ENCODE measurements at regions not wholly inside any gene's neighbourhood (a gene's known extent, or its start where the extent isn't known, plus 50 kb on each side); places are given as distances from the start of the nearest gene placed in this dataset.

DNA sequence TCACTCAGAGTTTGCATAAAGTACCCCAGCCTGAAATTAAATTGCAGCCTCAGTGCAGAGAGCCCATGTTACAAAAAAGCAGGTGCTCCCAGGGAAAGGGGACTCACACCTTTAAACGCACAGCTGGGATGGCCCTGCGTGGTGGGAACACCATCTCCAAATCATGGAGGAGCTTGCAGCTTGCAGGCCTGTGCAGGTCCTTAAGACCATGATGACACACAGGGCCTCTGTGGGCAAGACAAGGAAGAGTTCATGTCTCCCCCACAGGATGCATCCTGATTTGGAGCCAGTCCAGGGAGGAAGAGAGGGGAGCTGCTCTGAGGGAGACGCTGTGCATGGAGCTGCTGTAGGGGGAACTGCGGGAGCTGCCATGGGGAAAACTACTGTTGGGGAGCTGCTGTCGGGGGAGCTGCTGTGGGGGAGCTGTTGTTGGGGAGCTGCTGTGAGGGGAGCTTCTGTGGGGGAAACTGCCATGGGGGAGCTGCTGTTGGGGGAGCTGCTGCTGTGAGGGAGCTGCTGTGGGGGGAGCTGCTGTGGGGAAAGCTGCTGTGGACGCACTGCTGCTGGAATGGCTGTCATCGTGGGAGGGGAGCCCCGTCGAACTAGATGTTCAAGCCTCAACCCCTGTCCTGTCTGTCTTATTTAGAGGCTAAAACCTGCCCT is 113.9 kb downstream of the MATN1 start:
- no peak for FAIRE-seq
- intact Hi-C loops (cut with micrococcal nuclease; ENCODE audit: unreplicated experiment), result no loop called here
- CTCF ChIA-PET, result no interaction called here
- SMC1A ChIA-PET (ENCODE audit: uncharacterized antibody, unreplicated experiment), result interaction anchor here (0.6 to 1.3 kb wide), 2 partner anchors 8 to 1270 kb away, joined by 3 read pairs; no protein-coding TSS in a partner anchor
- TF ChIP-seq, protein P1, sequence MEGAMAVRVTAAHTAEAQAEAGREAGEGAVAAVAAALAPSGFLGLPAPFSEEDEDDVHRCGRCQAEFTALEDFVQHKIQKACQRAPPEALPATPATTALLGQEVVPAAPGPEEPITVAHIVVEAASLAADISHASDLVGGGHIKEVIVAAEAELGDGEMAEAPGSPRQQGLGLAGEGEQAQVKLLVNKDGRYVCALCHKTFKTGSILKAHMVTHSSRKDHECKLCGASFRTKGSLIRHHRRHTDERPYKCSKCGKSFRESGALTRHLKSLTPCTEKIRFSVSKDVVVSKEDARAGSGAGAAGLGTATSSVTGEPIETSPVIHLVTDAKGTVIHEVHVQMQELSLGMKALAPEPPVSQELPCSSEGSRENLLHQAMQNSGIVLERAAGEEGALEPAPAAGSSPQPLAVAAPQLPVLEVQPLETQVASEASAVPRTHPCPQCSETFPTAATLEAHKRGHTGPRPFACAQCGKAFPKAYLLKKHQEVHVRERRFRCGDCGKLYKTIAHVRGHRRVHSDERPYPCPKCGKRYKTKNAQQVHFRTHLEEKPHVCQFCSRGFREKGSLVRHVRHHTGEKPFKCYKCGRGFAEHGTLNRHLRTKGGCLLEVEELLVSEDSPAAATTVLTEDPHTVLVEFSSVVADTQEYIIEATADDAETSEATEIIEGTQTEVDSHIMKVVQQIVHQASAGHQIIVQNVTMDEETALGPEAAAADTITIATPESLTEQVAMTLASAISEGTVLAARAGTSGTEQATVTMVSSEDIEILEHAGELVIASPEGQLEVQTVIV (IDR thresholded peaks at IDR 0.05; ENCODE audit: borderline replicate concordance, partially characterized antibody), result no peak
- TF ChIP-seq, protein P2, sequence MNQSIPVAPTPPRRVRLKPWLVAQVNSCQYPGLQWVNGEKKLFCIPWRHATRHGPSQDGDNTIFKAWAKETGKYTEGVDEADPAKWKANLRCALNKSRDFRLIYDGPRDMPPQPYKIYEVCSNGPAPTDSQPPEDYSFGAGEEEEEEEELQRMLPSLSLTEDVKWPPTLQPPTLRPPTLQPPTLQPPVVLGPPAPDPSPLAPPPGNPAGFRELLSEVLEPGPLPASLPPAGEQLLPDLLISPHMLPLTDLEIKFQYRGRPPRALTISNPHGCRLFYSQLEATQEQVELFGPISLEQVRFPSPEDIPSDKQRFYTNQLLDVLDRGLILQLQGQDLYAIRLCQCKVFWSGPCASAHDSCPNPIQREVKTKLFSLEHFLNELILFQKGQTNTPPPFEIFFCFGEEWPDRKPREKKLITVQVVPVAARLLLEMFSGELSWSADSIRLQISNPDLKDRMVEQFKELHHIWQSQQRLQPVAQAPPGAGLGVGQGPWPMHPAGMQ (IDR thresholded peaks at IDR 0.05; ENCODE audit: borderline replicate concordance), result no peak
- TF ChIP-seq EED (IDR thresholded peaks at IDR 0.05; ENCODE audit: low read depth), result no peak
- no peak for TF ChIP-seq NFYB (IDR thresholded peaks at IDR 0.05; ENCODE audit: insufficient read depth, low read depth, low read length)
- no peak for TF ChIP-seq POU2F2 (IDR thresholded peaks at IDR 0.05; ENCODE audit: borderline replicate concordance, low read depth, low read length)
- TF ChIP-seq HCFC1 (IDR thresholded peaks at IDR 0.05; ENCODE audit: low read length), result no peak
- whole genome bisulfite sequencing (ENCODE audit: insufficient coverage, insufficient replicate concordance, low lambda C conversion rate, missing lambda C conversion rate), result 16% methylated on average over 9 of the region's 9 CpGs
- BruUV-seq (replicated peaks), result no TSS peak
- H3K36me3 ChIP-seq (ENCODE audit: control insufficient read depth in 2 of 2, insufficient read depth in 2 of 2, low read length in 1 of 2), result no peaks in the 10 kb centered on the region
- no peak for ATAC-seq
- H3K9ac ChIP-seq (ENCODE audit: control insufficient read depth, insufficient read depth, low read length), result no peak overlapping the region
- H3K79me2 ChIP-seq (ENCODE audit: control insufficient read depth, insufficient read depth, low read length), result no peaks in the 10 kb centered on the region
- POLR2A ChIA-PET, result no interaction called here
- H3K4me2 ChIP-seq (ENCODE audit: control insufficient read depth, insufficient read depth), result no peak overlapping the region
- no peaks in the 10 kb centered on the region for H3K4me1 ChIP-seq (ENCODE audit: control insufficient read depth, insufficient read depth, low read length)
- H3K4me3 ChIP-seq, result no peak overlapping the region
- H3K9me3 ChIP-seq (replicated peaks; ENCODE audit: control insufficient read depth, insufficient read depth, low read length), result no peaks in the 10 kb centered on the region
- H3K27ac ChIP-seq (ENCODE audit: control insufficient read depth, insufficient read depth), result no peak overlapping the region
- no peak for DNase-seq (ENCODE audit: low read depth, low spot score)
- no peak overlapping the region for H2AFZ ChIP-seq (ENCODE audit: control insufficient read depth, low read depth, low read length)
- no peaks in the 10 kb centered on the region for H4K20me1 ChIP-seq (ENCODE audit: control insufficient read depth, insufficient read depth)
- H3K27me3 ChIP-seq (replicated peaks in 1 of 2; ENCODE audit: control insufficient read depth in 2 of 2, insufficient read depth in 2 of 2, low read length in 1 of 2), result peaks cover 0 to 6% of the 10 kb centered on the region in 2 experiments; a peak in 2 of 4 replicates
- in situ Hi-C loops (cut with MboI), result no loop called here
- RAD21 ChIA-PET (ENCODE audit: unreplicated experiment), result interaction anchor here (0.7 kb wide), 1 partner anchor 969 kb away, joined by 5 read pairs; no protein-coding TSS in a partner anchor
